H9 (cell line): ENCODE measurements at regions not wholly inside any gene's neighbourhood (a gene's known extent, or its start where the extent isn't known, plus 50 kb on each side); places are given as distances from the start of the nearest gene placed in this dataset.

Experiments used
- DNase-seq: peaks from one replicate; pipeline ENCODE4 v3.0.0-alpha.2; 2017
- H2AFZ ChIP-seq: one replicate; pipeline ENCODE4 v1.6.1; 2013; ENCODE audit warnings: mild to moderate bottlenecking, low read length, control low read depth, moderate library complexity
- H2AK5ac ChIP-seq: 2 replicates; pipeline ENCODE4 v1.6.1; 2013; ENCODE audit warnings: low read length, control low read depth, mixed read lengths; ENCODE audit not compliant: insufficient read length
- H2BK120ac ChIP-seq: one replicate; pipeline ENCODE4 v1.6.1; 2013; ENCODE audit warnings: low read depth, mild to moderate bottlenecking, low read length, control low read depth, inconsistent platforms; ENCODE audit not compliant: poor library complexity, severe bottlenecking
- H2BK12ac ChIP-seq: 2 replicates; pipeline ENCODE4 v1.6.1; 2013; ENCODE audit warnings: low read length, control low read depth, mixed read lengths, low read depth; ENCODE audit not compliant: insufficient read length
- H2BK15ac ChIP-seq: 2 replicates; pipeline ENCODE4 v1.6.1; 2013; ENCODE audit warnings: low read depth, low read length, control low read depth
- H2BK20ac ChIP-seq: one replicate; pipeline ENCODE4 v1.6.1; 2013; ENCODE audit warnings: low read depth, mild to moderate bottlenecking, low read length, control low read depth, inconsistent platforms; ENCODE audit not compliant: poor library complexity, severe bottlenecking
- H2BK5ac ChIP-seq: 2 replicates; pipeline ENCODE4 v1.6.1; 2013; ENCODE audit warnings: low read length, control low read depth, mixed read lengths; ENCODE audit not compliant: insufficient read length
- H3K14ac ChIP-seq: 2 replicates; pipeline ENCODE4 v1.6.1; 2013; ENCODE audit warnings: low read length, control low read depth; ENCODE audit not compliant: insufficient read depth
- H3K18ac ChIP-seq: 2 replicates; pipeline ENCODE4 v1.6.1; 2013; ENCODE audit warnings: low read depth, mild to moderate bottlenecking, mixed read lengths, low read length, control low read depth; ENCODE audit not compliant: insufficient read length
- H3K23ac ChIP-seq: 2 replicates; pipeline ENCODE4 v1.6.1; 2013; ENCODE audit warnings: low read length, control low read depth, mixed read lengths, low read depth; ENCODE audit not compliant: insufficient read length
- H3K23me2 ChIP-seq: 2 replicates; pipeline ENCODE4 v1.6.1; 2013; ENCODE audit warnings: low read depth, mild to moderate bottlenecking, mixed read lengths, low read length, control low read depth; ENCODE audit not compliant: insufficient read length, poor library complexity, severe bottlenecking
- H3K27ac ChIP-seq: 2 replicates; pipeline ENCODE4 v1.5.1; 2013; ENCODE audit warnings: low read length, control low read depth, mixed read lengths, low read depth; ENCODE audit not compliant: insufficient read length
- H3K27me3 ChIP-seq: 2 replicates; pipeline ENCODE4 v1.6.1; 2013; ENCODE audit warnings: low read length, control low read depth, inconsistent platforms; ENCODE audit not compliant: insufficient read depth
- H3K4ac ChIP-seq: 2 replicates; pipeline ENCODE4 v1.6.1; 2013; ENCODE audit warnings: low read depth, mild to moderate bottlenecking, control low read depth, inconsistent platforms, low read length, moderate library complexity
- H3K4me1 ChIP-seq: 2 replicates; pipeline ENCODE4 v1.6.1; 2013; ENCODE audit warnings: low read length, control low read depth, inconsistent platforms; ENCODE audit not compliant: insufficient read depth
- H3K4me2 ChIP-seq: 2 replicates; pipeline ENCODE4 v1.6.1; 2013; ENCODE audit warnings: low read length, control low read depth, mixed read lengths; ENCODE audit not compliant: insufficient read length, insufficient read depth
- H3K56ac ChIP-seq: 2 replicates; pipeline ENCODE4 v1.6.1; 2013; ENCODE audit warnings: low read depth, mild to moderate bottlenecking, mixed read lengths, low read length, control low read depth; ENCODE audit not compliant: insufficient read length
- H3K79me1 ChIP-seq: 2 replicates; pipeline ENCODE4 v1.6.1; 2013; ENCODE audit warnings: low read depth, mild to moderate bottlenecking, moderate library complexity, low read length, control low read depth, inconsistent platforms; ENCODE audit not compliant: insufficient read depth, poor library complexity, severe bottlenecking
- H3K79me2 ChIP-seq: 2 replicates; pipeline ENCODE4 v1.6.1; 2013; ENCODE audit warnings: low read length, control low read depth, inconsistent platforms; ENCODE audit not compliant: insufficient read depth
- H3K9ac ChIP-seq: 2 replicates; pipeline ENCODE4 v1.6.1; 2013; ENCODE audit warnings: low read length, control low read depth, mixed read lengths; ENCODE audit not compliant: insufficient read length; ENCODE audit errors: extremely low read depth
- H3K9me3 ChIP-seq: one replicate; pipeline ENCODE4 v1.6.1; 2013; ENCODE audit warnings: low read depth, low read length, inconsistent platforms; ENCODE audit not compliant: control insufficient read depth
- H3T11ph ChIP-seq: one replicate; pipeline ENCODE4 v1.6.1; 2013; ENCODE audit warnings: mild to moderate bottlenecking, low read length, control low read depth, inconsistent platforms
- H4K20me1 ChIP-seq: one replicate; pipeline ENCODE4 v1.6.1; 2013; ENCODE audit not compliant: control insufficient read depth, insufficient read length, insufficient read depth
- H4K5ac ChIP-seq: 2 replicates; pipeline ENCODE4 v1.6.1; 2013; ENCODE audit warnings: low read depth, mild to moderate bottlenecking, mixed read lengths, low read length, control low read depth; ENCODE audit not compliant: insufficient read length
- H4K8ac ChIP-seq: replicated peaks from 2 replicates; pipeline ENCODE4 v1.6.1; 2013; ENCODE audit warnings: low read length, control low read depth, mixed read lengths, low read depth; ENCODE audit not compliant: insufficient read length
- H4K91ac ChIP-seq: 2 replicates; pipeline ENCODE4 v1.6.1; 2013; ENCODE audit warnings: low read depth, mild to moderate bottlenecking, moderate library complexity, mixed read lengths, low read length, control low read depth; ENCODE audit not compliant: insufficient read length
- H3K27ac Mint-ChIP-seq, 3 experiments: 2 replicates in 2 of 3; 3 replicates in 1 of 3; pipeline ENCODE4 v1.8.0; 2020 to 2021; ENCODE audit warnings: mixed read lengths in 3 of 3, mild to moderate bottlenecking in 1 of 3, moderate library complexity in 1 of 3
- H3K27me3 Mint-ChIP-seq: 2 replicates; pipeline ENCODE4 v1.8.0; 2021; ENCODE audit warnings: low read depth, mild to moderate bottlenecking, moderate library complexity, mixed read lengths
- H3K36me3 Mint-ChIP-seq, 3 experiments: 2 replicates in 2 of 3; 3 replicates in 1 of 3; pipeline ENCODE4 v1.8.0; 2020 to 2021; ENCODE audit warnings: low read depth in 3 of 3, mixed read lengths in 3 of 3; ENCODE audit not compliant: insufficient read depth in 1 of 3
- H3K4me1 Mint-ChIP-seq, 2 experiments: 2 replicates each; pipeline ENCODE4 v1.8.0; 2020; ENCODE audit warnings: mixed read lengths in 2 of 2
- H3K4me3 Mint-ChIP-seq, 2 experiments: 2 replicates in 1 of 2; 3 replicates in 1 of 2; pipeline ENCODE4 v1.8.0; 2020 to 2021; ENCODE audit warnings: mild to moderate bottlenecking in 2 of 2, mixed read lengths in 2 of 2, moderate library complexity in 1 of 2
- H3K9me3 Mint-ChIP-seq, 2 experiments: 2 replicates in 1 of 2; 3 replicates in 1 of 2; pipeline ENCODE4 v1.8.0; 2020; ENCODE audit warnings: mild to moderate bottlenecking in 2 of 2, mixed read lengths in 2 of 2, moderate library complexity in 1 of 2
- WGBS: extraction: QIAGEN DNeasy Blood & Tissue Kit; methylation state at CpG from one replicate; pipeline ENCODE4 v1.1.7; 2013; ENCODE audit warnings: missing lambda C conversion rate, low lambda C conversion rate, mixed read lengths; ENCODE audit not compliant: insufficient read length; ENCODE audit errors: extremely low coverage; 5-methylcytosine and 5-hydroxymethylcytosine counted together
- TF ChIP-seq, protein P1 (sequence below): fragments of 200-600 bp; sonication (generic); conservative IDR thresholded peaks from 3 replicates; pipeline ENCODE4 v1.8.0; 2021; ENCODE audit warnings: antibody characterized with exemption, mild to moderate bottlenecking

- Mint-ChIP-seq H3K27me3 (no peaks in the 10 kb centered on the region), H3K27ac (no peak overlapping the region)
Measured at GRCh38 chr7:115087437-115087836, 165.5 kb downstream of the MDFIC start.

More at GRCh38 chr7:115087437-115087836, 165.5 kb downstream of the MDFIC start:
- H3K4me2 ChIP-seq, result no peak overlapping the region
- H3T11ph ChIP-seq, result no peak overlapping the region
- no peaks in the 10 kb centered on the region for H3K9me3 ChIP-seq
- no peak overlapping the region for H4K91ac ChIP-seq
- no peak overlapping the region for H2BK15ac ChIP-seq
- H3K27me3 ChIP-seq, result no peaks in the 10 kb centered on the region
- H3K27ac ChIP-seq, result no peak overlapping the region
- Mint-ChIP-seq H3K9me3 (peaks cover 0 to 2% of the 10 kb centered on the region in 2 experiments; a peak in 1 of 5 replicates), H3K4me3 (no peak overlapping the region), H3K36me3 (no peaks in the 10 kb centered on the region; a peak in 1 of 7 replicates), H3K4me1 (peaks cover 6 to 8% of the 10 kb centered on the region in 2 experiments)
- TF ChIP-seq, protein P1, sequence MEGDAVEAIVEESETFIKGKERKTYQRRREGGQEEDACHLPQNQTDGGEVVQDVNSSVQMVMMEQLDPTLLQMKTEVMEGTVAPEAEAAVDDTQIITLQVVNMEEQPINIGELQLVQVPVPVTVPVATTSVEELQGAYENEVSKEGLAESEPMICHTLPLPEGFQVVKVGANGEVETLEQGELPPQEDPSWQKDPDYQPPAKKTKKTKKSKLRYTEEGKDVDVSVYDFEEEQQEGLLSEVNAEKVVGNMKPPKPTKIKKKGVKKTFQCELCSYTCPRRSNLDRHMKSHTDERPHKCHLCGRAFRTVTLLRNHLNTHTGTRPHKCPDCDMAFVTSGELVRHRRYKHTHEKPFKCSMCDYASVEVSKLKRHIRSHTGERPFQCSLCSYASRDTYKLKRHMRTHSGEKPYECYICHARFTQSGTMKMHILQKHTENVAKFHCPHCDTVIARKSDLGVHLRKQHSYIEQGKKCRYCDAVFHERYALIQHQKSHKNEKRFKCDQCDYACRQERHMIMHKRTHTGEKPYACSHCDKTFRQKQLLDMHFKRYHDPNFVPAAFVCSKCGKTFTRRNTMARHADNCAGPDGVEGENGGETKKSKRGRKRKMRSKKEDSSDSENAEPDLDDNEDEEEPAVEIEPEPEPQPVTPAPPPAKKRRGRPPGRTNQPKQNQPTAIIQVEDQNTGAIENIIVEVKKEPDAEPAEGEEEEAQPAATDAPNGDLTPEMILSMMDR, result no peak
- no peak overlapping the region for H2AK5ac ChIP-seq
- DNase-seq, result no peak
- no peaks in the 10 kb centered on the region for H3K79me2 ChIP-seq
- WGBS, result no CpG with 5 or more reads among the region's 2 CpGs
- H4K5ac ChIP-seq, result no peak overlapping the region
- no peak overlapping the region for H2BK5ac ChIP-seq
- no peak overlapping the region for H3K23ac ChIP-seq
- no peak overlapping the region for H3K56ac ChIP-seq
- no peak overlapping the region for H4K8ac ChIP-seq
- no peaks in the 10 kb centered on the region for H3K23me2 ChIP-seq
- no peak overlapping the region for H2BK120ac ChIP-seq
- H3K9ac ChIP-seq, result no peak overlapping the region
- H2BK20ac ChIP-seq, result no peak overlapping the region
- no peak overlapping the region for H3K18ac ChIP-seq
- H3K14ac ChIP-seq, result no peak overlapping the region
- H3K79me1 ChIP-seq, result no peaks in the 10 kb centered on the region
- H2BK12ac ChIP-seq, result no peak overlapping the region
- H3K4me1 ChIP-seq, result no peaks in the 10 kb centered on the region
- no peak overlapping the region for H2AFZ ChIP-seq
- no peaks in the 10 kb centered on the region for H4K20me1 ChIP-seq
- H3K4ac ChIP-seq, result no peak overlapping the region
